ENCODE measurements at regions not wholly inside any gene's neighbourhood (a gene's known extent, or its start where the extent isn't known, plus 50 kb on each side); places are given as distances from the start of the nearest gene placed in this dataset.

DNA sequence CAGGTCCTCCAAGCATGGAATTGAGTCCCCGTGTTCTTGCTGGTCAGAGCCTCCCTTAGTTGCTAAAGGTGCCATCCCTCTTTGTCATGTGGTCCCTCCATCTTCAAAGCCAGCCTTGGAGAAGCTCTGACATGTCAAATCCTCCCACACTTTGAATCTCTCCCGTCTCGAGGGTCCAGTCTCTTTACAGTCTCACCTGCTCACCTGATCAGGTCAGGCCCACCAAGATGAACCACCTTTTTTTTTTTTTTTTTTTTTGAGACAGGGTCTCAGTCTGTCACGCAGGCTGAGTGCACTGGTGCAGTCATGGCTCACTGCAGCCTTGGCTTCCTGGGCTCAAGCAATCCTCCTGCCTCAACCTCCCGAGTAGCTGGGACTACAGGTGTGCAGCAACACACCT, 100.3 kb upstream of the PRR5 start:
- DNase-seq (ENCODE audit: insufficient read length, low spot score, missing footprints): peak; percentile 45
- H2AFZ ChIP-seq (ENCODE audit: low read length): no peak overlapping the region
- no peaks in the 10 kb centered on the region for H3K36me3 ChIP-seq (ENCODE audit: insufficient read depth, low read length)
- H4K20me1 ChIP-seq (ENCODE audit: insufficient read depth, low read length): no peaks in the 10 kb centered on the region
- H3K4me1 ChIP-seq (ENCODE audit: insufficient read depth, low read length): no peaks in the 10 kb centered on the region
- peaks cover 18% of the 10 kb centered on the region for H3K27me3 ChIP-seq (ENCODE audit: insufficient read depth, low read length)
- H3K4me3 ChIP-seq (ENCODE audit: insufficient read depth, low read length): no peak overlapping the region
- no peaks in the 10 kb centered on the region for H3K9me3 ChIP-seq (ENCODE audit: low read depth, low read length)
- H3K79me2 ChIP-seq (ENCODE audit: insufficient read depth, low read length): no peaks in the 10 kb centered on the region
- TF ChIP-seq, protein P1, sequence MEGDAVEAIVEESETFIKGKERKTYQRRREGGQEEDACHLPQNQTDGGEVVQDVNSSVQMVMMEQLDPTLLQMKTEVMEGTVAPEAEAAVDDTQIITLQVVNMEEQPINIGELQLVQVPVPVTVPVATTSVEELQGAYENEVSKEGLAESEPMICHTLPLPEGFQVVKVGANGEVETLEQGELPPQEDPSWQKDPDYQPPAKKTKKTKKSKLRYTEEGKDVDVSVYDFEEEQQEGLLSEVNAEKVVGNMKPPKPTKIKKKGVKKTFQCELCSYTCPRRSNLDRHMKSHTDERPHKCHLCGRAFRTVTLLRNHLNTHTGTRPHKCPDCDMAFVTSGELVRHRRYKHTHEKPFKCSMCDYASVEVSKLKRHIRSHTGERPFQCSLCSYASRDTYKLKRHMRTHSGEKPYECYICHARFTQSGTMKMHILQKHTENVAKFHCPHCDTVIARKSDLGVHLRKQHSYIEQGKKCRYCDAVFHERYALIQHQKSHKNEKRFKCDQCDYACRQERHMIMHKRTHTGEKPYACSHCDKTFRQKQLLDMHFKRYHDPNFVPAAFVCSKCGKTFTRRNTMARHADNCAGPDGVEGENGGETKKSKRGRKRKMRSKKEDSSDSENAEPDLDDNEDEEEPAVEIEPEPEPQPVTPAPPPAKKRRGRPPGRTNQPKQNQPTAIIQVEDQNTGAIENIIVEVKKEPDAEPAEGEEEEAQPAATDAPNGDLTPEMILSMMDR (IDR thresholded peaks at IDR 0.05; ENCODE audit: extremely low read depth, low read depth, low read length): no peak
- no peak overlapping the region for H3K27ac ChIP-seq (ENCODE audit: low read depth, low read length)
- no peak overlapping the region for H3K4me2 ChIP-seq (ENCODE audit: insufficient read depth, low read length)

DNA sequence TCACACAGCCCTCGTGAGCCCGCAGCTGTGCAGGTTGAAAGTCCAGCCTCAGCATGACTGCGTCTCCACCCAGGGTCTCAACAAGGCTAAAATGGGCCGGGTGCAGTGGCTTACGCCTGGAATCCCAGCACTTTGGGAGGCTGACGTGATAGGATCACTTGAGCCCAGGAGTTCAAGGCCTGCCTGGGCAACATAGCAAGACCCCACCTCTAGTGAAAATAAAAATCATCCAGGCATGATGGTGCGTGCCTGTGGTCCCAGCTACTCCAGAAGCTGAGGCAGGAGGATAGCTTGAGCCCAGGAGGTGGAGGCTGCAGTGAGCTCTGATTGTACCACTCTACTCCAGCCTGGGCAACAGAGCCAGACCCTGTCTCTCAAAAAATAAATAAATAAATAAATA, 100.8 kb upstream of the PRR5 start:
- DNase-seq (ENCODE audit: insufficient read length, low spot score, missing footprints): no peak
- H3K9me3 ChIP-seq (ENCODE audit: low read depth, low read length): no peaks in the 10 kb centered on the region
- H3K36me3 ChIP-seq (ENCODE audit: insufficient read depth, low read length): no peaks in the 10 kb centered on the region
- H3K27ac ChIP-seq (ENCODE audit: low read depth, low read length): no peak overlapping the region
- no peaks in the 10 kb centered on the region for H3K4me1 ChIP-seq (ENCODE audit: insufficient read depth, low read length)
- no peak overlapping the region for H2AFZ ChIP-seq (ENCODE audit: low read length)
- H3K4me2 ChIP-seq (ENCODE audit: insufficient read depth, low read length): no peak overlapping the region
- TF ChIP-seq, protein P1 (IDR thresholded peaks at IDR 0.05; ENCODE audit: extremely low read depth, low read depth, low read length): no peak
- H3K27me3 ChIP-seq (ENCODE audit: insufficient read depth, low read length): peaks cover 19% of the 10 kb centered on the region
- no peaks in the 10 kb centered on the region for H4K20me1 ChIP-seq (ENCODE audit: insufficient read depth, low read length)
- H3K79me2 ChIP-seq (ENCODE audit: insufficient read depth, low read length): no peaks in the 10 kb centered on the region
- H3K4me3 ChIP-seq (ENCODE audit: insufficient read depth, low read length): no peak overlapping the region

DNA sequence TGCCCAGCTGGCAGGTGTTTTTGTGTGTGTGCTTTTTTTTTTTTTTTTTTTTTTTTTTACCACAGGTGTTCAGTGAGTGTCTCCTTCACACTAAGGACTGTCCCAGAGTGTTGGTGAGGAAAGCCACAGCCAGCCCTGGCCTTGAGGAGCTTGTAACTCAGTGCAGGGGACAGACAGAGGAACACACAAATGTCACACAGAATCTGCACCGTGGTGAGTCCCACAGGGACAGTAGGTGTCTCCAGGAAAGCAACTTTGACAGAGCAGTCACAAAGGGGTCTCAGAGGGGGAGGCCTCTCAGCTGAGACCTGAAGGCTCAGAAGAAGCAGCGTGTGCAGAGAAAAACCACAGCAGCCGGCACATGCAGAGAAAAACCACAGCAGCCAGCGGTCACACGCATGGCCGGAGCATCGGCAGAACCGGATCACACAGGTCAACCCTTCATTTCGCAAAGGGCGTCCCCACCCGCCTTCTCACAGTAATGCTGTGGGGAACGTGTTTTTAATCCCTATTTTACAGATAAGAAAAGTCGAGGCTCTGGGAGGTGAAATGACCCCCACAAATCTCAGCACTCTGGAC, 101.7 kb upstream of the PRR5 start:
- H2AFZ ChIP-seq (ENCODE audit: low read length): no peak overlapping the region
- peaks cover 23% of the 10 kb centered on the region for H3K27me3 ChIP-seq (ENCODE audit: insufficient read depth, low read length)
- no peaks in the 10 kb centered on the region for H3K9me3 ChIP-seq (ENCODE audit: low read depth, low read length)
- TF ChIP-seq, protein P1 (IDR thresholded peaks at IDR 0.05; ENCODE audit: extremely low read depth, low read depth, low read length): no peak
- H4K20me1 ChIP-seq (ENCODE audit: insufficient read depth, low read length): no peaks in the 10 kb centered on the region
- no peak overlapping the region for H3K4me3 ChIP-seq (ENCODE audit: insufficient read depth, low read length)
- H3K4me1 ChIP-seq (ENCODE audit: insufficient read depth, low read length): peaks cover 3% of the 10 kb centered on the region
- no peak overlapping the region for H3K27ac ChIP-seq (ENCODE audit: low read depth, low read length)
- peak; percentile 36 for DNase-seq (ENCODE audit: insufficient read length, low spot score, missing footprints)
- no peaks in the 10 kb centered on the region for H3K36me3 ChIP-seq (ENCODE audit: insufficient read depth, low read length)
- no peaks in the 10 kb centered on the region for H3K79me2 ChIP-seq (ENCODE audit: insufficient read depth, low read length)
- no peak overlapping the region for H3K4me2 ChIP-seq (ENCODE audit: insufficient read depth, low read length)

DNA sequence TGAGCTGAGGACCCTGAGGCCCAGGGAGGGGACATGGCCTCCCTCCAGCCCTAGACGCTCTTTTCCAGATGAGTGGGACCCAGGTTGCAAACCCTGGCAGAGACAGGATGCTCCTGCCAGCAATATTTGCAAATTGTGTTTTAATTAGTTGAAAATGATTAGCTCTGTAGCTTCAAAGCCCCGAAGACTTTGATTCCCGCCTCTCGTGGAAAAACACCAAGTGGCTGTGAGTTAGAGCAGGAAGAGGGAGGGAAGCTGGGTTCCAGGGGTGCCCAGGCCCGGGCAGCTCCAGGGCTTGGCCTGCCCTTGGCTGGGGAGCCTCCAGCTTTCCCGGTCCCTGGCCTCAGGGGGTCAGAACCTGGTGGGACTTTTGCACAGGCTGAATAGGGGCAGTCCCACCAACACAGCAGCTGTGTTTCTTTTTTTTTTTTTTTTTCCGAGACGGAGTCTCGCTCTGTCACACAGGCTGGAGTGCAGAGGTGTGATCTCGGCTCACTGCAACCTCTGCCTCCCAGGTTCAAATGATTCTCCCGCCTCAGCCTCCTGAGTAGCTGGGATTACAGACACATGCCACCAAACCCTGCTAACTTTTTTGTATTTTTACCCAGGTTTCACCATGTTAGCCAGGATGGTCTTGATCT, 101.6 kb upstream of the RTL6 start:
- TF ChIP-seq, protein P1 (IDR thresholded peaks at IDR 0.05; ENCODE audit: extremely low read depth, low read depth, low read length): no peak
- peaks cover 23% of the 10 kb centered on the region for H3K27me3 ChIP-seq (ENCODE audit: insufficient read depth, low read length)
- no peak overlapping the region for H2AFZ ChIP-seq (ENCODE audit: low read length)
- H3K4me3 ChIP-seq (ENCODE audit: insufficient read depth, low read length): no peak overlapping the region
- no peak overlapping the region for H3K4me2 ChIP-seq (ENCODE audit: insufficient read depth, low read length)
- no peaks in the 10 kb centered on the region for H3K36me3 ChIP-seq (ENCODE audit: insufficient read depth, low read length)
- H3K9me3 ChIP-seq (ENCODE audit: low read depth, low read length): no peaks in the 10 kb centered on the region
- no peaks in the 10 kb centered on the region for H3K79me2 ChIP-seq (ENCODE audit: insufficient read depth, low read length)
- H3K4me1 ChIP-seq (ENCODE audit: insufficient read depth, low read length): peaks cover 3% of the 10 kb centered on the region
- peak; percentile 57 for DNase-seq (ENCODE audit: insufficient read length, low spot score, missing footprints)
- no peaks in the 10 kb centered on the region for H4K20me1 ChIP-seq (ENCODE audit: insufficient read depth, low read length)
- H3K27ac ChIP-seq (ENCODE audit: low read depth, low read length): no peak overlapping the region

Measured in osteoblast (primary cell).